DOHH2 (cell line): ENCODE measurements at regions not wholly inside any gene's neighbourhood (a gene's known extent, or its start where the extent isn't known, plus 50 kb on each side); places are given as distances from the start of the nearest gene placed in this dataset.

Experiments
- H3F3A ChIP-seq: fragments of 200-600 bp; sonication (generic), shearing (Covaris generic); 2 replicates; pipeline ENCODE4 v1.6.0; 2016; ENCODE audit warnings: antibody characterized with exemption, mild to moderate bottlenecking; ENCODE audit not compliant: control insufficient read depth, insufficient read depth
- H3K27ac ChIP-seq: fragments of 200-600 bp; sonication (generic); 2 replicates; pipeline ENCODE4 v1.5.1; 2014; ENCODE audit warnings: low read depth, mild to moderate bottlenecking, low read length, moderate library complexity
- H3K27me3 ChIP-seq: fragments of 200-600 bp; sonication (generic); 2 replicates; pipeline ENCODE4 v1.6.1; 2014; ENCODE audit warnings: mild to moderate bottlenecking, low read length, mixed read lengths; ENCODE audit not compliant: control insufficient read depth
- H3K36me3 ChIP-seq: fragments of 200-600 bp; sonication (generic); 2 replicates; pipeline ENCODE4 v1.6.1; 2014; ENCODE audit warnings: mild to moderate bottlenecking, low read length, moderate library complexity, mixed read lengths; ENCODE audit not compliant: control insufficient read depth
- H3K4me1 ChIP-seq: fragments of 200-600 bp; sonication (generic); 2 replicates; pipeline ENCODE4 v1.6.1; 2014; ENCODE audit warnings: mild to moderate bottlenecking, low read length, mixed read lengths; ENCODE audit not compliant: control insufficient read depth
- H3K4me2 ChIP-seq: fragments of 200-600 bp; sonication (generic); 2 replicates; pipeline ENCODE4 v1.6.0; 2014; ENCODE audit warnings: mild to moderate bottlenecking, low read length, moderate library complexity
- H3K4me3 ChIP-seq: fragments of 200-600 bp; sonication (generic); 2 replicates; pipeline ENCODE4 v1.5.1; 2014; ENCODE audit warnings: mild to moderate bottlenecking, low read length, mixed read lengths
- H3K79me2 ChIP-seq: fragments of 200-600 bp; sonication (generic); 2 replicates; pipeline ENCODE4 v1.6.1; 2014; ENCODE audit warnings: mild to moderate bottlenecking, low read length, mixed read lengths; ENCODE audit not compliant: control insufficient read depth
- H3K9me2 ChIP-seq: fragments of 200-600 bp; sonication (generic); replicated peaks from 2 replicates; pipeline ENCODE4 v1.6.1; 2014; ENCODE audit warnings: mild to moderate bottlenecking, low read length, mixed read lengths; ENCODE audit not compliant: control insufficient read depth
- H3K9me3 ChIP-seq: fragments of 200-600 bp; sonication (generic); 2 replicates; pipeline ENCODE4 v1.6.1; 2014; ENCODE audit warnings: antibody characterized with exemption, low read length, mixed read lengths; ENCODE audit not compliant: control insufficient read depth, insufficient read depth
- H4K20me1 ChIP-seq: fragments of 200-600 bp; sonication (generic); 2 replicates; pipeline ENCODE4 v1.6.0; 2014; ENCODE audit warnings: low read depth, mild to moderate bottlenecking, antibody characterized with exemption, low read length, moderate library complexity; ENCODE audit not compliant: control insufficient read depth, insufficient read depth
- EZH2phosphoT487 ChIP-seq: fragments of 200-600 bp; sonication (generic); IDR thresholded peaks from 2 replicates; pipeline ENCODE4 v1.6.1; 2017; ENCODE audit warnings: borderline replicate concordance, mild to moderate bottlenecking, antibody characterized with exemption, low read length, moderate library complexity, mixed read lengths
- TF ChIP-seq, protein P1 (sequence below): fragments of 200-600 bp; sonication (generic); IDR thresholded peaks from one replicate; pipeline ENCODE4 v1.5.1; 2014; ENCODE audit warnings: antibody characterized with exemption, mild to moderate bottlenecking, low read depth, low read length; ENCODE audit not compliant: poor library complexity, severe bottlenecking

DNA sequence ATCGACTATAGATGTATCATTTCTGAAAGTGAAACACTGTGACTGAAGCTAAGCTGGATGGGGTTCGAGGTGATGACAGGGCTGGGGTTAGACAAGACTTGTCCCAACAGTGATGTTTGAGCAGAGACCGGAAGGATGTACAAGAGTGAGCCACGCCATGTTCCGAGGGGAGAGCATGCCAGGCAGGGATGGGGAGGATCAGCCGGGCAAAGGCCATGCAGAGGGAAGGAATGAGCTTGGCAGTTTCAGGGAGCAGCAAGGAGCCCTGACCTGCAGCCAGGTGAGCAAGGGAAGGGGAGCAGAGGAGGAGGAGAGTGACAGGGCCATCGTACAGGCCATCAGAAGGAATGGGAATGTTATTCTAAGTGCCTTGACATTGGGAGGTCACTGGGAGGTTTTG, 114.9 kb upstream of the GPR26 start:
- H3F3A ChIP-seq, result no peaks in the 10 kb centered on the region
- TF ChIP-seq, protein P1, sequence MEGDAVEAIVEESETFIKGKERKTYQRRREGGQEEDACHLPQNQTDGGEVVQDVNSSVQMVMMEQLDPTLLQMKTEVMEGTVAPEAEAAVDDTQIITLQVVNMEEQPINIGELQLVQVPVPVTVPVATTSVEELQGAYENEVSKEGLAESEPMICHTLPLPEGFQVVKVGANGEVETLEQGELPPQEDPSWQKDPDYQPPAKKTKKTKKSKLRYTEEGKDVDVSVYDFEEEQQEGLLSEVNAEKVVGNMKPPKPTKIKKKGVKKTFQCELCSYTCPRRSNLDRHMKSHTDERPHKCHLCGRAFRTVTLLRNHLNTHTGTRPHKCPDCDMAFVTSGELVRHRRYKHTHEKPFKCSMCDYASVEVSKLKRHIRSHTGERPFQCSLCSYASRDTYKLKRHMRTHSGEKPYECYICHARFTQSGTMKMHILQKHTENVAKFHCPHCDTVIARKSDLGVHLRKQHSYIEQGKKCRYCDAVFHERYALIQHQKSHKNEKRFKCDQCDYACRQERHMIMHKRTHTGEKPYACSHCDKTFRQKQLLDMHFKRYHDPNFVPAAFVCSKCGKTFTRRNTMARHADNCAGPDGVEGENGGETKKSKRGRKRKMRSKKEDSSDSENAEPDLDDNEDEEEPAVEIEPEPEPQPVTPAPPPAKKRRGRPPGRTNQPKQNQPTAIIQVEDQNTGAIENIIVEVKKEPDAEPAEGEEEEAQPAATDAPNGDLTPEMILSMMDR, result no peak
- no peak for TF ChIP-seq EZH2phosphoT487
- H4K20me1 ChIP-seq, result no peaks in the 10 kb centered on the region
- H3K4me2 ChIP-seq, result no peak overlapping the region
- no peaks in the 10 kb centered on the region for H3K36me3 ChIP-seq
- H3K27ac ChIP-seq, result no peak overlapping the region
- H3K4me3 ChIP-seq, result no peak overlapping the region
- H3K27me3 ChIP-seq, result no peaks in the 10 kb centered on the region
- no peaks in the 10 kb centered on the region for H3K9me3 ChIP-seq
- no peaks in the 10 kb centered on the region for H3K9me2 ChIP-seq
- H3K79me2 ChIP-seq, result no peaks in the 10 kb centered on the region
- peaks cover 50% of the 10 kb centered on the region for H3K4me1 ChIP-seq

DNA sequence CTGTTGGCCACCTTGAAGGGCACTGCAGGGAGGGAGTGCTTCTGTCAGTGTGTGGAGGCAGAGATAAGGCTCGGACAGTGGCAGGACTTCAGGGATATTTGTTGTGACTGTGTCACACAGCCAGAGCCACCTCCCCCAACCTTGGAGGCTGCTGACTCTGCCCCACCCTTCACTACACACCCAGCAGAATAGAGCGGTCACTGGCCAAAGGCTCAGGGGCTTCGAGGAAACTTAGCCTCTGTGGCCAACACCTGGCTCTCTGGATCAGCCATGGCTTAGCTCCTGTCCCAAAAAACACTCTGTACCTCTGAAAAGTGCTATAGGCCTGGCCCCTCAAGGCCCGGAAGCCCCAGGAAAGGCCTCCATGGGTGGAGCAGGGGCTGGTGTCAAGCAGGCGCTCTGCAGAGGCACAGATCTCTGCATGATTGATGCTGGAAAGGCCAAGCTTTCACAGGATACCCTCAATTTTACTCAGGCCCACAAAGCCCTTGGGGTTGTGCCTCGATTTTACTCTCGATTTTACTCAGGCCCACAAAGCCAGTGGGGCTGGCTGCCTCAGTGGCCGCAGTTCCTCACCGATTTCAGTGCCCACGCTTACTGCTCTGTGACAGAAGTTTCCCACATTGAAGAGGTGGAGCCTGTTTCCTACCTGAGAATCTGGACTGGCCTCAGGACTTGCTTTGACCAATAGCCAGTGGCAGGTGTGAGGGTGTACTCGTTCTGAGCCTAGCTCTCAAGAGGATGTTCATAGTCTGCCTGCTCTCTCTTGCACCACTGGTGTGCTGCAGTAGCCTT, 113.2 kb upstream of the GPR26 start:
- H3K9me3 ChIP-seq, result no peaks in the 10 kb centered on the region
- peak overlapping the region; percentile 64 for H3K4me2 ChIP-seq
- H3K9me2 ChIP-seq, result no peaks in the 10 kb centered on the region
- peak overlapping the region; percentile 48 for H3K27ac ChIP-seq
- H3K4me3 ChIP-seq, result peak overlapping the region; percentile 48
- peaks cover 63% of the 10 kb centered on the region for H3K4me1 ChIP-seq
- no peaks in the 10 kb centered on the region for H3F3A ChIP-seq
- no peaks in the 10 kb centered on the region for H4K20me1 ChIP-seq
- TF ChIP-seq, protein P1, result no peak
- H3K79me2 ChIP-seq, result no peaks in the 10 kb centered on the region
- H3K36me3 ChIP-seq, result no peaks in the 10 kb centered on the region
- no peaks in the 10 kb centered on the region for H3K27me3 ChIP-seq

DNA sequence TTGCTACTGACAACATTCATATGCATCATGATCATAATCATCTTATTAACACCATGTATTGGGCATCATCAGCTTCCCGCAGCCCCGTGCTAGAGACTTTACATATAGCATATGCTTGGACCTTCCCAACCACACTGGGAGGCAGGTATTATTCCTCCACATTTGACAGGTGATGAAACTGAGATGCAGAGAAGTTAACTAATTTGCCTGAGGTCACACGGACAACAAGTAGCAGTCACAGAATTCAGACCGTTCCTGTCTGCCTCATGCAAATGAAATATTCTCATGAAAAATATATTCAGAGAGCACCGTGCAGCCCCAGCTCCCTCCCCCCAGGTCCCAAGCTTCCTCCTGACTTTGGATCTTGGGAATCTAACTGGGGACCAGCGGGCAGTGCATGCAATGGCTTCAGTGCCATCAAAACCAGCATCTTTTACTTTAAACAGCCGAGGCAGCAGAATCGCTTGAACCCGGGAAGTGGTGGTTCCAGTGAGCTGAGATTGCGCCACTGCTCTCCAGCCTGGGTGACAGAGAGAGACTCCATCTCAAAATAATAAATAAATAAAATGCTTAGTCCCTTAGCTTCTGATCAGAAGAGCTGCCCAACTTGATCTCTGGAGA, 112.2 kb upstream of the GPR26 start:
- Histone ChIP-seq H3K79me2 (no peaks in the 10 kb centered on the region), H3K4me2 (peak overlapping the region; percentile 64), H3K4me1 (peaks cover 71% of the 10 kb centered on the region), H3K9me2 (no peaks in the 10 kb centered on the region), H4K20me1 (no peaks in the 10 kb centered on the region), H3F3A (no peaks in the 10 kb centered on the region), H3K9me3 (no peaks in the 10 kb centered on the region), H3K27me3 (no peaks in the 10 kb centered on the region), H3K27ac (peak overlapping the region; percentile 48), H3K4me3 (peak overlapping the region; percentile 48), H3K36me3 (no peaks in the 10 kb centered on the region)
- TF ChIP-seq, protein P1, result no peak
- TF ChIP-seq EZH2phosphoT487, result no peak
